T-helper 17 cell (primary cell): ENCODE measurements at regions not wholly inside any gene's neighbourhood (a gene's known extent, or its start where the extent isn't known, plus 50 kb on each side); places are given as distances from the start of the nearest gene placed in this dataset.
"Not testable (repeated sequence)": the region's sequence is repeated elsewhere in the genome, so short reads cannot be mapped to it uniquely, and the experiment has no call there.

Source experiments
- ATAC-seq: fragments of 150-1000 bp; cut with Tn5 transposase; 2 replicates; pipeline ENCODE4 v1.10.0; 2021; ENCODE audit warnings: mild to moderate bottlenecking, moderate library complexity
- DNase-seq, 3 donors: peaks; one replicate each; pipeline versions ENCODE4 v3.0.0 to v3.0.0-alpha.2; 2020 to 2021
- H3K9me3 ChIP-seq: one replicate; pipeline ENCODE4 v1.7.0; 2013; ENCODE audit warnings: low read length, mild to moderate bottlenecking; ENCODE audit not compliant: control insufficient read depth, poor library complexity, severe bottlenecking
- H3K27ac Mint-ChIP-seq: one replicate; pipeline ENCODE4 v1.8.0; 2022; ENCODE audit warnings: mild to moderate bottlenecking, moderate library complexity, mixed read lengths
- H3K27me3 Mint-ChIP-seq: one replicate; pipeline ENCODE4 v1.8.0; 2022; ENCODE audit warnings: mixed read lengths
- H3K36me3 Mint-ChIP-seq: one replicate; pipeline ENCODE4 v1.8.0; 2022; ENCODE audit warnings: low read depth, mixed read lengths
- H3K4me1 Mint-ChIP-seq: one replicate; pipeline ENCODE4 v1.8.0; 2022; ENCODE audit warnings: mild to moderate bottlenecking, mixed read lengths
- H3K4me3 Mint-ChIP-seq: one replicate; pipeline ENCODE4 v1.8.0; 2022; ENCODE audit warnings: mild to moderate bottlenecking, moderate library complexity, mixed read lengths

- ATAC-seq, DNase-seq, H3K36me3 Mint-ChIP-seq, H3K9me3 ChIP-seq, H3K27ac Mint-ChIP-seq, H3K4me1 Mint-ChIP-seq, H3K4me3 Mint-ChIP-seq: not testable (repeated sequence)
- H3K27me3 Mint-ChIP-seq: peaks cover 33% of the 10 kb centered on the region
Observed at GRCh38 chr12:131431126-131431655, 279.7 kb upstream of the SFSWAP start.

GRCh38 chr12:131432532-131433260 lies 278.2 kb upstream of the SFSWAP start:
- Mint-ChIP-seq H3K27me3 (peaks cover 41% of the 10 kb centered on the region), H3K4me1 (no peaks in the 10 kb centered on the region), H3K4me3 (no peak overlapping the region), H3K27ac (no peak overlapping the region), H3K36me3 (peaks cover 4% of the 10 kb centered on the region)
- DNase-seq (no peak), ATAC-seq (no peak)
- H3K9me3 ChIP-seq: no peaks in the 10 kb centered on the region

- ATAC-seq (no peak), DNase-seq (no peak)
- Mint-ChIP-seq H3K27me3 (peaks cover 50% of the 10 kb centered on the region), H3K27ac (no peak overlapping the region), H3K4me3 (no peak overlapping the region), H3K4me1 (no peaks in the 10 kb centered on the region), H3K36me3 (peaks cover 4% of the 10 kb centered on the region)
- H3K9me3 ChIP-seq: no peaks in the 10 kb centered on the region
Observed at GRCh38 chr12:131434208-131435125, 276.4 kb upstream of the SFSWAP start.

GRCh38 chr12:131436922-131437705 lies 273.8 kb upstream of the SFSWAP start:
- no peak for DNase-seq
- no peaks in the 10 kb centered on the region for H3K4me1 Mint-ChIP-seq

GRCh38 chr12:131437706-131438492 lies 273.0 kb upstream of the SFSWAP start:
- no peak overlapping the region for H3K4me3 Mint-ChIP-seq
- no peaks in the 10 kb centered on the region for H3K36me3 Mint-ChIP-seq
- H3K27me3 Mint-ChIP-seq: peaks cover 31% of the 10 kb centered on the region
- no peak overlapping the region for H3K27ac Mint-ChIP-seq
- H3K9me3 ChIP-seq: no peaks in the 10 kb centered on the region
- H3K4me1 Mint-ChIP-seq: no peaks in the 10 kb centered on the region
- ATAC-seq (no peak), DNase-seq (no peak)

More at GRCh38 chr12:131436922-131437705, 273.8 kb upstream of the SFSWAP start:
- Mint-ChIP-seq H3K36me3 (peaks cover 1% of the 10 kb centered on the region), H3K27me3 (peaks cover 34% of the 10 kb centered on the region), H3K27ac (no peak overlapping the region), H3K4me3 (no peak overlapping the region)
- ATAC-seq: no peak
- H3K9me3 ChIP-seq: no peaks in the 10 kb centered on the region

- not testable (repeated sequence) for H3K4me1 Mint-ChIP-seq, H3K27ac Mint-ChIP-seq, ATAC-seq, H3K36me3 Mint-ChIP-seq, DNase-seq, H3K4me3 Mint-ChIP-seq, H3K9me3 ChIP-seq
- peaks cover 31% of the 10 kb centered on the region for H3K27me3 Mint-ChIP-seq
Observed at GRCh38 chr12:131438493-131438835, 272.4 kb upstream of the SFSWAP start.

GRCh38 chr12:131438881-131439280 lies 272.0 kb upstream of the SFSWAP start:
- H3K9me3 ChIP-seq: no peaks in the 10 kb centered on the region
- H3K27ac Mint-ChIP-seq: no peak overlapping the region
- DNase-seq (no peak), ATAC-seq (no peak)
- H3K4me3 Mint-ChIP-seq: no peak overlapping the region
- no peaks in the 10 kb centered on the region for H3K36me3 Mint-ChIP-seq
- H3K4me1 Mint-ChIP-seq: no peaks in the 10 kb centered on the region
- peaks cover 31% of the 10 kb centered on the region for H3K27me3 Mint-ChIP-seq

- not testable (repeated sequence) for H3K4me3 Mint-ChIP-seq, DNase-seq, H3K36me3 Mint-ChIP-seq, H3K9me3 ChIP-seq, H3K27ac Mint-ChIP-seq, H3K4me1 Mint-ChIP-seq, ATAC-seq
- peaks cover 27% of the 10 kb centered on the region for H3K27me3 Mint-ChIP-seq
Observed at GRCh38 chr12:131439752-131440151, 271.1 kb upstream of the SFSWAP start.

- H3K4me3 Mint-ChIP-seq, DNase-seq, H3K27ac Mint-ChIP-seq, H3K36me3 Mint-ChIP-seq, ATAC-seq, H3K4me1 Mint-ChIP-seq, H3K9me3 ChIP-seq: not testable (repeated sequence)
- H3K27me3 Mint-ChIP-seq: peaks cover 24% of the 10 kb centered on the region
Observed at GRCh38 chr12:131440209-131441059, 270.5 kb upstream of the SFSWAP start.

GRCh38 chr12:131441060-131441396 lies 269.9 kb upstream of the SFSWAP start:
- peaks cover 18% of the 10 kb centered on the region for H3K27me3 Mint-ChIP-seq
- ATAC-seq (no peak), DNase-seq (no peak)
- no peak overlapping the region for H3K4me3 Mint-ChIP-seq
- no peak overlapping the region for H3K27ac Mint-ChIP-seq
- no peaks in the 10 kb centered on the region for H3K36me3 Mint-ChIP-seq
- H3K4me1 Mint-ChIP-seq: no peaks in the 10 kb centered on the region
- no peaks in the 10 kb centered on the region for H3K9me3 ChIP-seq

GRCh38 chr12:131441638-131442336 lies 269.1 kb upstream of the SFSWAP start:
- Mint-ChIP-seq H3K27ac (no peak overlapping the region), H3K4me3 (no peak overlapping the region), H3K36me3 (no peaks in the 10 kb centered on the region), H3K4me1 (no peaks in the 10 kb centered on the region), H3K27me3 (peaks cover 17% of the 10 kb centered on the region)
- DNase-seq: no peak
- ATAC-seq: no peak
- H3K9me3 ChIP-seq: no peaks in the 10 kb centered on the region
